ENCODE measurements at regions not wholly inside any gene's neighbourhood (a gene's known extent, or its start where the extent isn't known, plus 50 kb on each side); places are given as distances from the start of the nearest gene placed in this dataset.

DNA sequence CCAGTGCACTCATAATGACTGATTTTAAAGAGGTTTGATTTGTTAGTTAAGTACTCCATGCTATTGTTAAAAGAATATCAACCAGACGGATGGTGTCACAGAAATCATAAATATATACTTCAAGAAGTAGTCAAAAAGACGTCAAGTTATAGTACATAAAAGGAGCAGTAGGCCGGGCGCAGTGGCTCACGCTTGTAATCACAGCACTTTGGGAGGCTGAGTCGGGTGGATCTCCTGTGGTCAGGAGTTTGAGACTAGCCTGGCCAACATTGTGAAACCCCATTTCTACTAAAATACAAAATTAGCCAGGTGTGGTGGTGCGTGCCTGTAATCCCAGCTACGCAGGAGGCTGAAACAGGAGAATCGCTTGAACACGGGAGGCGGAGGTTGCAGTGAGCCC lies 721.7 kb downstream of the JRKL start:
- intact Hi-C loops (cut with micrococcal nuclease) = no loop called here
- TF ChIP-seq, protein P1, sequence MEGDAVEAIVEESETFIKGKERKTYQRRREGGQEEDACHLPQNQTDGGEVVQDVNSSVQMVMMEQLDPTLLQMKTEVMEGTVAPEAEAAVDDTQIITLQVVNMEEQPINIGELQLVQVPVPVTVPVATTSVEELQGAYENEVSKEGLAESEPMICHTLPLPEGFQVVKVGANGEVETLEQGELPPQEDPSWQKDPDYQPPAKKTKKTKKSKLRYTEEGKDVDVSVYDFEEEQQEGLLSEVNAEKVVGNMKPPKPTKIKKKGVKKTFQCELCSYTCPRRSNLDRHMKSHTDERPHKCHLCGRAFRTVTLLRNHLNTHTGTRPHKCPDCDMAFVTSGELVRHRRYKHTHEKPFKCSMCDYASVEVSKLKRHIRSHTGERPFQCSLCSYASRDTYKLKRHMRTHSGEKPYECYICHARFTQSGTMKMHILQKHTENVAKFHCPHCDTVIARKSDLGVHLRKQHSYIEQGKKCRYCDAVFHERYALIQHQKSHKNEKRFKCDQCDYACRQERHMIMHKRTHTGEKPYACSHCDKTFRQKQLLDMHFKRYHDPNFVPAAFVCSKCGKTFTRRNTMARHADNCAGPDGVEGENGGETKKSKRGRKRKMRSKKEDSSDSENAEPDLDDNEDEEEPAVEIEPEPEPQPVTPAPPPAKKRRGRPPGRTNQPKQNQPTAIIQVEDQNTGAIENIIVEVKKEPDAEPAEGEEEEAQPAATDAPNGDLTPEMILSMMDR (IDR thresholded peaks at IDR 0.05) = no peak
- H3K4me3 Mint-ChIP-seq = no peak overlapping the region
- ChIA-PET POLR2A (no interaction called here), CTCF (no interaction called here)
- peaks cover 9% of the 10 kb centered on the region for H3K9me3 Mint-ChIP-seq
- ATAC-seq (no peak), DNase-seq (no peak)
- no peak overlapping the region for H3K27ac Mint-ChIP-seq
- H3K4me1 Mint-ChIP-seq (ENCODE audit: low read depth) = no peaks in the 10 kb centered on the region
- no peaks in the 10 kb centered on the region for H3K27me3 Mint-ChIP-seq
- no peaks in the 10 kb centered on the region for H3K36me3 Mint-ChIP-seq (ENCODE audit: low read depth)

DNA sequence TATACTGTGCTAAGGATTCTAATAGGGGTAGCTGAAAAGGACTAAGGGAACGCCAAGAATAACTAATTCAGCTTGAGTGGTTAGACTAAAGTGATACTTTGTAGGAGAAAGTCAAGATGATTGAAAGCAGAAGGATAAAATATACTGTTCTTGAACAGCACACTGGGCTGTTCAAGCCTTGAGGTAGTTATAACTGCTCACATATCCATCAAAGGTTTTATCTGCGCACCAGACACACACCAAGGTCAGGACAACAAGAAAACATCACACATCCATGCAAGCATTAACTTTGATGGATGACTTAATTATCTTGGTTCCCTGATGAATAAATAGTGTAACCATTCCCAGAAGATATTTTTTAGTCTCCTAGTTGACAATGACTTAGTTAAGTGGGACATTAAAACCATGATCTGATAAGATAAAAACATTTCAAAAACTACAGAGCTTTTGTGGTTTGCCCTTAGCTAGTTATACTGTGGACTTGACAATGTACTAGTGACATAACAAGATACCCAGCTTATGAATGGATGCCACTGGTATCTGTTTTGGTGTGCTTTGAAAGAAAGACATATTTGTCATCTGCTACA lies 728.9 kb downstream of the JRKL start:
- intact Hi-C loops (cut with micrococcal nuclease) = no loop called here
- POLR2A ChIA-PET = no interaction called here
- H3K4me3 Mint-ChIP-seq = no peak overlapping the region
- no peak overlapping the region for H3K27ac Mint-ChIP-seq
- no peaks in the 10 kb centered on the region for H3K36me3 Mint-ChIP-seq (ENCODE audit: low read depth)
- TF ChIP-seq, protein P1 (IDR thresholded peaks at IDR 0.05) = no peak
- CTCF ChIA-PET = no interaction called here
- DNase-seq (no peak), ATAC-seq (no peak)
- H3K4me1 Mint-ChIP-seq (ENCODE audit: low read depth) = no peaks in the 10 kb centered on the region
- no peaks in the 10 kb centered on the region for H3K27me3 Mint-ChIP-seq
- H3K9me3 Mint-ChIP-seq = peaks cover 3% of the 10 kb centered on the region

DNA sequence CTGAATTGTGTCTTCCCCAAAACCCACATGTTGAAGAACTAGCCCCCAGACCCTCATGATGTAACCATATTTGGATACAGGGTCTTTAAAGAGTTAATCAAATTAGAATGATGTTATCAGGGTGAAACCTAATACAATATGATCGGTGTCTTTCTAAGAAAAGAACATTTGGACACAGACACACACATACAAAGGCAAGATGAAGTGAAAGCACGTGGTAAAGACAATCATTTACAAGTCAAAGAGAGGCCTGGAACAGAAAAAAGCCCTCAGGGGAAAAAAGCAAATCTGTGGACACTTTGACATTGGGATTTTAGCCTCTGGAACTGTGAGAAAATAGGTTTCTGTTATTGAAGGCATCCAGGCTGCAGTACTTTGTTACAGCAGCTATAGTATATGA lies 733.4 kb downstream of the JRKL start:
- no peak for ATAC-seq
- Mint-ChIP-seq H3K4me3 (no peak overlapping the region), H3K4me1 (ENCODE audit: low read depth) (no peaks in the 10 kb centered on the region), H3K27me3 (no peaks in the 10 kb centered on the region), H3K9me3 (peaks cover 13% of the 10 kb centered on the region), H3K27ac (no peak overlapping the region), H3K36me3 (ENCODE audit: low read depth) (no peaks in the 10 kb centered on the region)
- TF ChIP-seq, protein P1 (IDR thresholded peaks at IDR 0.05) = no peak
- intact Hi-C loops (cut with micrococcal nuclease) = no loop called here
- ChIA-PET CTCF (no interaction called here), POLR2A (no interaction called here)
- DNase-seq = no peak

DNA sequence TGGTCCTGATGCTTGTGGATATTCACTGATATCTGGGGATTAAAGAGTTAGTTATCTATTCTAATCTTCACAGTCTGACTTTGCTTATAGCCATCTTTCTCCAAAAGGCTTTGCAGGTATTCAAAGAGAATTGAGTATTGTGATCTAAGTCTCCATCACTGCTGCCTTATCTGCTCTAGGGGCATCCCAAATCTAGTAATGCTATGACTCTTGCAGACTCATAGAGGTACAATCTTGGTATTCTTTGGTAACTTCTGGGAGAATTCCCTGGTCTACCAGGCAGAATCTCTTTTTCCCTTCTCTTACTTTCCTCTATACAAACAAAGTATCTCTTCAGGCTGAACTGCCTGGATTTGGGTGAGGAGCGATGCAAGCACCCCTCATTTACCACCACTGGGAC lies 746.3 kb downstream of the JRKL start:
- no peaks in the 10 kb centered on the region for H3K36me3 Mint-ChIP-seq (ENCODE audit: low read depth)

DNA sequence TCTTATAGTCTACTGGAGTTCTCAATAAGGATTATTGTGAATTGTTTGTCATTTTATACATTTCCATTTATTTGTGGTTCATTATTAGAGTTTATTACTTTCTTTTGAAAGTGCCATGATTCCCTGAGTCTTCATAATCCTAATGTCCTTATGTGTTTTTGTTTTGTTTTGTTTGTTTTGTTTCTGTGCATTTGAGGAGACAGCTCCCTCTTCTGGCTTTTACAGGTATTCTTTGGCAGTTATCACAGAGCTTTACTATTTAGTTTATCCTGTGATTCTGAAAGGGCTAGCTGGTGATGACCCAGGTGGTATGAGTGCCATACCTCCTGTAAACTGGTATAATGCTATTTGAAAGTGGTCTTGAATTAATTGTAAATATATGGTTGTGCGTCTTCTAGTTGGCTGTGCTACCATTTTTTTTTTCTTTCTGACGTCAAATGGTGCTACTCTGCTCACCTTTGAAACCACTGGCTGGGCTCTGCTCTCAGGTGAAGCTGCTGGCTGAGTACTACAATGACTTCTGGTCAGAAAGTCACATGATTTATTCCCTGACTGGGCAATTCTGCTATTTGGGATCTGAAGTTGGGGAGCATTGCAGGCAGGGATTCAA lies 751.2 kb downstream of the JRKL start:
- ATAC-seq (no peak), DNase-seq (no peak)
- ChIA-PET POLR2A (no interaction called here), CTCF (no interaction called here)
- intact Hi-C loops (cut with micrococcal nuclease) = no loop called here
- Mint-ChIP-seq H3K36me3 (ENCODE audit: low read depth) (no peaks in the 10 kb centered on the region), H3K27me3 (no peaks in the 10 kb centered on the region), H3K9me3 (peaks cover 12% of the 10 kb centered on the region), H3K4me1 (ENCODE audit: low read depth) (no peaks in the 10 kb centered on the region), H3K4me3 (no peak overlapping the region), H3K27ac (no peak overlapping the region)
- TF ChIP-seq, protein P1 (IDR thresholded peaks at IDR 0.05) = peak; percentile 25

More for the DNA sequence above, 746.3 kb downstream of the JRKL start:
- Mint-ChIP-seq H3K27me3 (no peaks in the 10 kb centered on the region), H3K9me3 (peaks cover 4% of the 10 kb centered on the region), H3K4me3 (no peak overlapping the region), H3K27ac (no peak overlapping the region), H3K4me1 (ENCODE audit: low read depth) (no peaks in the 10 kb centered on the region)
- ATAC-seq (no peak), DNase-seq (no peak)
- CTCF ChIA-PET = no interaction called here
- TF ChIP-seq, protein P1 (IDR thresholded peaks at IDR 0.05) = no peak
- intact Hi-C loops (cut with micrococcal nuclease) = no loop called here
- POLR2A ChIA-PET = no interaction called here
